ENCODE measurements at regions not wholly inside any gene's neighbourhood (a gene's known extent, or its start where the extent isn't known, plus 50 kb on each side); places are given as distances from the start of the nearest gene placed in this dataset.

- no peak for DNase-seq (ENCODE audit: low read depth in 1 of 2, low spot score in 1 of 2)
Measured at GRCh38 chr9:119838210-119838609, 469.0 kb upstream of the BRINP1 start.

DNA sequence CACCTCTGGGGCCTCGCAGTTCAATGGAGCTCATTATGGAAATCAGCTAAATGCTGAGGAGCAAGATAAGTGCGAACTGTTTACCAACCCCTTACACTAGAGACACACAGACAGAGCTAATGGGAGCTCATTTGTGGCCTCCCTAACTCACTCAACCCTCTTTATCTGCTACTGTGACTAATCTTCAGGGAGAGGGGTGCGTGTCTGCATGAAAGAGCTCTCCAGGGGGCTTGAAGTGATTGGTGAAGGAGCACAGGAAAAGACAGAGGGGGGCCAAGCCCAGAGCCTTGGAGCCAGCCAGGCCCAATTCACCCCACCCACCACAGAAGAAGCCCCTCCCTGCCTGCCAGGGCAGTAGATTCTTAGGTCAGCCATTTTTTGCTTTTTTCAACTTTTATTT lies 466.8 kb upstream of the BRINP1 start:
- DNase-seq (ENCODE audit: low read depth in 1 of 2, low spot score in 1 of 2) = no peak

DNA sequence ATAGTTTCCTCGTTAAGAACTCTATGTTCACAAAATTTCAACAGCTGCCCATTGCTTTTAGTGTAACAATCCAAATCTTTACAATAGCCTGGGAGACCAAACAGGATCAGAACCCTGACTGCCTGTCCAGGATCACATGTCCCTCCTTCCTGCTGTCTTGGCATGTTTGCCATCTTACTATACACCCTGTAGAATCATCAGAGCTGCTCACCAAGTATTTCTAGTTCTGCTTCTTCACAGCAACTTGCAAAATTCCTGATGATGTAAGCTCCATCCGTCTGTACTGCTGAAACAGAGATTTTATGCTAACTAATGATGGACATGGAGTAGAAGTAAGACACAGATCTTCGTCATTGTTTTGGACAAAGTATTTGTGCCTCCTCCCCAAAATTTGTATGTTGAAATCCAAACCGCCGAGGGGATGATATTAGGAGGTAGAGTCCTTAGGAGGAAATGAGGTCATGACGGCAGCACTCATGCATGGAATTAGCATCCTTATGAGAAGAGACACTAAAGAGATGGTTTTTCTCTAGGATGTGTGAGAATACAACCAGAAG lies 464.9 kb upstream of the BRINP1 start:
- no peak for DNase-seq (ENCODE audit: low read depth in 1 of 2, low spot score in 1 of 2)

DNA sequence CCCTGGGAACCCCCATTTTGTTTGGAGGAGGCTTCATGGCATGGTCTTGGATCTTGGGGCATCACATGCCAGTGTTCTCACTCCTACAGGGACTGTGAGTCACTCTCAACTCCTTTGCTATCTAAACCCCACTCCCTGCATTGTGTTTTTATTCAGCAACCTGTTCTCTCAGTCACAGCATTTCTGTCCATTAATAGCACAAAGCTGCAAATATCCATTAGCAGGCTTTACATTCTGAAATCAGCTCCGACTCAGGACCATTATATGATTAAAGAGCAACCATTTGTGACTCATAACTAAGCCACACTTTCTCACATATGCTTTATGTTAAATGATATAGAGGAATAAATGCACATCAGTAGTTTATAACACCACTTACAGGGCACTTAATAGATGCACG lies 462.1 kb upstream of the BRINP1 start:
- DNase-seq (ENCODE audit: low read depth in 1 of 2, low spot score in 1 of 2) = no peak

DNA sequence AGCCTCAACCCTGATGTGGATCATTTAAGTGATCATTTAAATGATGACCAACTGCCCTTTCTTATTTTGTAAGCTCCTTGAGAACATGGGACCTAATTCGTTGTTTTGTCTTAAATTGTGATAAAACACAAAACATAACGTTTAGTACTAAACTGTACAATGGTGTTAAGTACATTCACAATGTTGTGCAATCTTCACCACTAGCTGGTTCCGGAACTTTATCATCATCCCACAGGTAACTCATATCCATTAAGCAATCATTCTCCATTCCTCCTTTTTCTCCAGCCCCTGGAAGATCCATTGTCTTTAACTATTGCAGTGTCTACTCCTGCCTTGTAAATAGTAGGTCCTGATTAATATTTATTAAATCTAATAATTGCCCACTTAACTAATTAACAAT lies 460.5 kb upstream of the BRINP1 start:
- DNase-seq (ENCODE audit: low read depth in 1 of 2, low spot score in 1 of 2) = no peak

DNA sequence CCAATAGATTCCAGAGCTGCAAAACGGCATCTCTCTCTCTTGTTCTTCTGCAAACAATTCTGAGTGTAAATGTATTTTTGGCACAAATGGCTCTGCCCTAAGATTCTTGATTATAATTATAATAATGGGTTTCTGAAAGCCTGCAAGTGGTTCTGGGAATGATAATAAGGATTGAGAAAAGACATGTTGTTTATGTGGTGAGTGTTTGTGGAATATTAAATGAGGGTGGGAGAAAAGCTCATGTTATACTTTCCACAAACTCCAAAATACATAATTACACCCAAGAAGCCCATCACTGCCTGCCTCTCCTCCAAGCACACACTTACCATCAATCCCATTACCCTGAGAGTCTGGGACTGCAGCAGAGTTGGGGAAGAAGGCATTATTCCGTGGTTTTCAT lies 460.0 kb upstream of the BRINP1 start:
- DNase-seq (ENCODE audit: low read depth in 1 of 2, low spot score in 1 of 2) = no peak

- DNase-seq (ENCODE audit: low read depth in 1 of 2, low spot score in 1 of 2) = no peak
Measured at GRCh38 chr9:119827526-119827925, 458.3 kb upstream of the BRINP1 start.

GRCh38 chr9:119827126-119827525 lies 457.9 kb upstream of the BRINP1 start:
- no peak for DNase-seq (ENCODE audit: low read depth in 1 of 2, low spot score in 1 of 2)

DNA sequence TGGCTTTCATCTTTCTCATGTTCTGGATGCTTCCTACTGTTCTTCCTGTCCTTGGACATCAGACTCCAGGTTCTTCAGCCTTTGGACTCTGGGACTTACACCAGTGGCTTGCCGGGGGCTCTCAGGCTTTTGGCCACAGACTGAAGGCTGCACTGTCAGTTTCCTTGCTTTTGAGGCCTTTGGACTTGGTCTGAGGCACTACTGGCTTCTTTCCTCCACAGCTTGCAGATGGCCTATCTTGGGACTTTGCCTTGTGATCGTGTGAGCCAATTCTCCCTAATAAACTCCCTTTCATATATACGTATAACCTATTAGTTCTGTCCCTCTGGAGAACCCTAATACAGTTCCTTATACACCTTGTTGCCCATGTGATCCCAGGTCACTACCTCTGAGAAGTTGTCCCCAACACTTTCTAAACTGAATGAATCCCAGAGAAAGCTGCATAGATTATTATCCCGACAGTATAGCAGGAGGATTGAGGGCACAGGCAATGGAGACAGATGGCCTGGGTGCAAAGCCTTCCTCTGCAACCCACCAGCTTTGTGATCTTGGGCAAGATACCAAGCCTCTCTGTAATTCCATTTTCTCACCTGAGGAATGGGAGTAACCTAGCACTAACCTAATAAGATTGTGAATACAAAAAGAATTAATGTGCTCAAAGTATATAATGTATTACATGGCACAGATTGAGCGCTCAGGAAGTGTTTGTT lies 449.6 kb upstream of the BRINP1 start:
- no peak for DNase-seq (ENCODE audit: low read depth in 1 of 2, low spot score in 1 of 2)

DNA sequence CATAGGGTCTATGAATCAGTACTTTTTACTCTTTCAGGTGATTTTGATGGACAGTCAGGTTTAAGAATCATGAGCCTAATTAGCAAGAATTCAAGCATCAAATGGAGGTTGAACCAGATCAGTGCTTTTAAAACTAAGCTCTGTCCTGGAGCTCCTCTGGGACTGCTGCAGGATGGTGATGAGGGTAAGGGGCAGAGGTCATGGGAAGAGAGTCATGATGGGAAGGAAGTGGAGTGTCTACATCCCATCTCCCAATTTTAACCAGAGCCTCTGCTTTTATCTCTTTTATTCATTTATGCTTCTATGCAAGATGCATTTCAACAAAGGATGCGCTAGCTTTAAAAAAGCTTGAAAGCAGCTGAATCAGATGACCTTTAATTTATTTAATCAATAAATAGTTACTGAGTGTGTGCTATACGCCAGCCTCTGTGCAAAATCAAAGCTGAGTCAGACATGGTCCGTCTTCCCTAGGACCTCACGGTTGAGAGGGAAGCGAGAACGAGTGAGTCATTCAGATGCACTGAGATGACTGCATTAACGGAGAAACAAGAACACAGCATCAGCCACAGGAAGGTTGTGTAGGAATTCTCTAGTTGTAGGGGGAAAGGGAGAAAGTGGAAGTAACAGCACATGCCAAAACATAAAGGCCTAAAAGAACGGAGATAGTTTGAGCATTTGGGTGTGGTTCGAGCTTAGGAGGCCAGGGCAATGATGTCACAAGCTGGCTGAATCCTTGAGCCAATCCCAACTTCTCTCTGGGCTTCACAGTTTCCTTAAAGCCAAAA lies 441.6 kb upstream of the BRINP1 start:
- DNase-seq (ENCODE audit: low read depth in 1 of 2, low spot score in 1 of 2) = no peak

- DNase-seq (ENCODE audit: low read depth in 1 of 2, low spot score in 1 of 2) = no peak
Measured at GRCh38 chr9:119803679-119804078, 434.4 kb upstream of the BRINP1 start.

DNA sequence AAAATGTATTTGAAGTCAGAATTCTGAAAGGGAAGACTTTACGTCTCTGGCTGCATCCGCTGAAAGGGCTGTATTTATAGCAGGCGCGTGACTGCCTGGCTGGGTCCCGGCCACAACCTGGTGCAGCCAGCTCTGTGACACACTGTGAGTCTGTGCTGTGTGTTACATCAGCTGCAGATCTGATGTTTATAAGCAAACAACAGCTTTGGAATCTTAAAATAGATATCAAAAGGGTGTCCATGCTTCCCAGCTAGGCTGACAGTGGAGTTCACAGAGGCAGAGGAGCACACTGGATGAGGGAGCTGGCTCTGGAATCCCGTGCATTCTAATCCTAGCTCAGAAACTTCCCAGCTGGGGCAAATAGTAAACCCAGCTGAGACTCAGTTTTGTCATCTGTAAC lies 433.4 kb upstream of the BRINP1 start:
- no peak for DNase-seq (ENCODE audit: low read depth in 1 of 2, low spot score in 1 of 2)

- no peak for DNase-seq (ENCODE audit: low read depth in 1 of 2, low spot score in 1 of 2)
Measured at GRCh38 chr9:119802133-119802532, 432.9 kb upstream of the BRINP1 start.

GRCh38 chr9:119801311-119801710 lies 432.1 kb upstream of the BRINP1 start:
- DNase-seq (ENCODE audit: low read depth in 1 of 2, low spot score in 1 of 2) = no peak

- no peak for DNase-seq (ENCODE audit: low read depth in 1 of 2, low spot score in 1 of 2)
Measured at GRCh38 chr9:119795395-119795794, 426.2 kb upstream of the BRINP1 start.

DNA sequence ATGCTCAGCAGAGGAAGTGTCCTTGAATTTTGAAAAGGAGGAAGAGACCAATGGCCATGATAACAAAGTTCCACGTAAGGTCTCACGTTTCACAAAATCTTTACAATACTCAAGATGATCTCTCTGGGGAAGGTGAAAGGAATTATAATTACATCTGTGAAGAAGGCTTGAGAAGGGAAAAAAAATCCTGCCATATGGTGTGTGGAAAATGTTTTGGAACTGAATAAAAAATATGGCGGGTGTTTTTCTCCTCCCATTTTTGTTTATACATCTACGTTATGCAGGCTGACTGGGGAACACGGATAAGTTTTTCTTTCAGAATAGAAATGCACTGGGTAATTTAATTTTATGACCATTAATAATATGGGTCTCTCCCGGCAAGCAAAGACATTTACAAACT lies 425.6 kb upstream of the BRINP1 start:
- DNase-seq (ENCODE audit: low read depth in 1 of 2, low spot score in 1 of 2) = no peak

DNA sequence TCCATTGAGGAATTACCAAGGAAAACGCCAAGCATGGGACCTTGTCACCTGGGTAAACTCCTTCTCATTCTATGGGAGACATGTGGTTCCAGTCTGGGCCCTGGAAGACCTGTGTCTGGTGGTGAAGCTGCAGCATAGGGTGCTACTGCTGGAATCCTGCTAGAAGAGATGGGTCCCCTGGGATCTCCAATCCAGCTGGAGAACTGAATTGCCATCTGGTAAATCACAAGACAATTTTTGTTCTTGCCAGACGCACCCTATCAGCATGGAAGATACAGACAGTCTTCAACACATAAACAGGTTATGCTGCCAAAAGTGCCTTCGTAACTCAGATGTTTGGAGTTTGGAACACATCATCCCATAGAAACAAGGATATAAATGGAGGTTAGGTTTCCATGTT lies 424.0 kb upstream of the BRINP1 start:
- DNase-seq (ENCODE audit: low read depth in 1 of 2, low spot score in 1 of 2) = no peak

DNA sequence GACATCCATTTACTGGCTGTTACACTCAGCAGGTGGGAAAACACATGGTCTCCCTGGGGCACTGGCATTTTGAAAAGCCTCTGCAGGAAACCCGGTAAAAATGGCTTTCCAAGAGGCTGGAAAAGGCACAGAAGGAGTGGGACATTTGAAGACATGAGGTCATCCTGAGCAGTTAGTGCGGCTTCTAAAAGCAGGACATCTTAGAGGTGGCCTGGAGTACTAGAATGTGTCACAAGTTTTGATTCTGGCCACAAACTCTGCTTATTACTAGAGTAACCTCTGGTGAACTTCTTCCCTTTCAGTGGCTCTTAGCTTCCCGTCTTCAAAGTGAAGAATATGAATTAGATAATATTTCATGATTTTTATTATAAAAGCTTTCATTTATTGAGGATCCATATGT lies 423.0 kb upstream of the BRINP1 start:
- no peak for DNase-seq (ENCODE audit: low read depth in 1 of 2, low spot score in 1 of 2)

GRCh38 chr9:119789987-119790386 lies 420.8 kb upstream of the BRINP1 start:
- no peak for DNase-seq (ENCODE audit: low read depth in 1 of 2, low spot score in 1 of 2)

DNA sequence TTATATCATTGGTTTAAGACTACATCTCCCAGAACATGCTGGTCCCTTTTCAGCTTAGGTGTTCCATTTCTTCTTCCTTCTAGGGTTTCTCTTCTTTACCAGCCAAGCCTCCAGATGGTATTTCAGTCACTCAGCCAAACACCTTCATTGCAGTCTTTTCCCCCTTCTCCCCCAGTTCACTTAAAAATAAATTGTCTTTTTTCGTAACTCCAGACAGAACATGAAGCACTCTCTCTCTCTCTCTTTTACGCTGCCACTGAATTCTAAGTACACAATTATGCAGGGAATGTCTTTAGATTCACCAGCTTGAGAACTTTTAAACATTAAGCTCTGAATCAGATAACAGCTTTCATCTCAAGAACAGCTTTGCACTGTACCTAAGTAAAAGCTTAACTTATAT lies 419.7 kb upstream of the BRINP1 start:
- DNase-seq (ENCODE audit: low read depth in 1 of 2, low spot score in 1 of 2) = no peak

DNA sequence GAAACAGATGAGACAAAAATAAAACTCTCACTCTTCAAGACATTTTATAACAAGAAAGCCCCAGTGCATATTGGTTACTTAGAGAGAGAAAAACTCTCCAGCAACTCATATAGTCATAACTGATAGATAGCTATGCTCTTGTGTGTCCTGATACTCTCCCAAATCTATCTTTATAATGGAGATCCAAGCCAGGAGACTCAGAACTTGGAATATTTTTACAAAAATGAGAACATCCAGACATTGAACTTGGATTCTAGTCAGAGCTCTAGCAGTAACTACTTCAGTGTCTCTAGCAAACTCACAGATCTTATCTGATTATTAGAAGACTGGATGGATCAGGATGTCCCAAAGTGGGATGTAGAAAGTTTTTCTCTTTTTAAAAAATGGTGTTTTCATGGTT lies 412.7 kb upstream of the BRINP1 start:
- DNase-seq (ENCODE audit: low read depth in 1 of 2, low spot score in 1 of 2) = no peak

DNA sequence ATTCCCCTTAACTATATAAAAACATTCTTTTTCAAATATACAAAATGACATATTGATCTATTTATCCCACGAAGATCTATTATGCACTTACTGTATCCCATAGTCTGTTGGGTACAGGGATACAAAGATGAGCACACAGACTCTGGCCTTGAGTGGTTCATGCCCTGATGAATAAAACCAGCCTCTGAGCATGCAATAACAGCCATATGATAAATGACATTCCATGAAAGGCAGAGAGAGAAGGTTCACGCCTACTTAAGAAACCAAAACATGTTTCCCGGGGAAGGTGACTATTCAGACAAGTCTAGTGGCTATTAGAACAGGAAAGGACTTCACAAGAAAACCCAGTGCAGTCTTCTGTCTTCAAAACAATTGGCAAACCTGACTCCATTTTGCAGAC lies 406.2 kb upstream of the BRINP1 start:
- no peak for DNase-seq (ENCODE audit: low read depth in 1 of 2, low spot score in 1 of 2)

- DNase-seq (ENCODE audit: low read depth in 1 of 2, low spot score in 1 of 2) = no peak
Measured at GRCh38 chr9:119773823-119774222, 404.6 kb upstream of the BRINP1 start.

Measured in stimulated activated CD4-positive, alpha-beta T cell treated with anti-CD3 and anti-CD28 coated beads, Interleukin-15, amount 100 ng/mL, for 1 hour (primary cell).